NCI-H1092 (cell line): ENCODE measurements at regions not wholly inside any gene's neighbourhood (a gene's known extent, or its start where the extent isn't known, plus 50 kb on each side); places are given as distances from the start of the nearest gene placed in this dataset.

ENCODE experiments used
- DNase-seq: peaks from one replicate; lab custom pipeline; 2025; lab: John Stamatoyannopoulos, UW

GRCh38 chr22:25366876-25367466 lies 147.5 kb downstream of the CRYBB2 start:
- DNase-seq, result no peak

DNA sequence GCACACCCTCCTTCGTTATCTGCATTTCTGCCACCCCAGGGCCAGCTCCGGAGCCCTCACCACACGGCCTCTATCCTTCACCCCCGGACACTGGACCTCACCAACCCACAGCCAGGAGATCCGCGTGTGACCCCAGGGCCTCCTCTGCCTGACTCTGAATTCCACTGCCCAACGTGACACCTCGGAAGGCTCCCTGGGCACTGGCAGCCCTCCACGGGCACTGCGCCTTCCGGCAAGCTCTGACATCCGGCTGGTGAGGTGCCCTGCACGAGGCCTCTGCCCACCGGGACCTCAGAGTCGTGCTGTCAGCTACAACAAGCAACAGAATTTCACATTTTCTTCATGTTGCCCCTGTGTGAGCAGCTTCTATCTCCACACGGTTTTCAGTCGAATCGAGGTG lies 148.3 kb downstream of the CRYBB2 start:
- DNase-seq, result no peak

- no peak for DNase-seq
These were observed 148.8 kb downstream of the CRYBB2 start for GRCh38 chr22:25368271-25368670.

DNA sequence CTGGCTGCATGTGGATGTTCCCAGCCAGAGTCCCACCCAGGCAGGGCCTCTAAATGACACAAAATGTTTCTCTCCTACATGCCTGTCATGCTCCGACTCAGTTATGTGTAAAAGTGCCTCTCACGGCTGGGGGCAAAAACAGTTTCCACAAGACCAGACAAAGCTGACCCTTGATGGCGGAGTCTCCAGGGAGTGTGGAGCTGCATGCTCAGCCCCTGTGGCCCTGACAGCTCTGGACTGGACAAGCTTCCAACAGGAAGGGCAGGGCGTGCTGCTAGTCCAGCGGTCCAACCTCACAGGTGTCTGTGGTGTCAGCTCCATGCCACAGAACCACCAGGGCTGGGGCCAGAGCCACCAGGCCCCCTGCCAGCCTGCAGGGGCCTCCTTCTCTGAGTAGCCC lies 149.6 kb downstream of the CRYBB2 start:
- DNase-seq, result no peak

GRCh38 chr22:25370322-25370721 lies 150.9 kb downstream of the CRYBB2 start:
- DNase-seq, result no peak

- DNase-seq, result no peak
These were observed 152.7 kb downstream of the CRYBB2 start for GRCh38 chr22:25372000-25372595.

DNA sequence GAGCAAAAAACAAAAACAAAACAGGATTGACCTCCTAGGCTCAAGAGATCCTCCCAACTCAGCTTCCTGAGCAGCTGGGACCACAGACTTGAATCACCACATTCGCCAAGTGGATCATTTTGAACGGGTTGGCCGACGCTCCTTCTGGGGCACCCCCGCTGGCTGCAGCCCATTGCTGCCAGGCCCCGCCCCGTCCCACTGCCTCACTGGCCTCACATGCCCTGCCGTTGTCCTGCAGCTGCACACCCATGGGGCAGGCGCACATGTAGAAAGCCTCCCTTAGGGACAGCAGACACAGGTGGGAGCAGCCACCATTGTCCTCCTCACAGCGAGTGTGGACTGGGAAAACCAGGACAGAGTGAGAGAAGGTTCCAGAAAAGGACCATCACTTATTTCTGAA lies 154.5 kb downstream of the CRYBB2 start:
- DNase-seq, result no peak

GRCh38 chr22:25374869-25375268 lies 155.4 kb downstream of the CRYBB2 start:
- DNase-seq, result no peak

DNA sequence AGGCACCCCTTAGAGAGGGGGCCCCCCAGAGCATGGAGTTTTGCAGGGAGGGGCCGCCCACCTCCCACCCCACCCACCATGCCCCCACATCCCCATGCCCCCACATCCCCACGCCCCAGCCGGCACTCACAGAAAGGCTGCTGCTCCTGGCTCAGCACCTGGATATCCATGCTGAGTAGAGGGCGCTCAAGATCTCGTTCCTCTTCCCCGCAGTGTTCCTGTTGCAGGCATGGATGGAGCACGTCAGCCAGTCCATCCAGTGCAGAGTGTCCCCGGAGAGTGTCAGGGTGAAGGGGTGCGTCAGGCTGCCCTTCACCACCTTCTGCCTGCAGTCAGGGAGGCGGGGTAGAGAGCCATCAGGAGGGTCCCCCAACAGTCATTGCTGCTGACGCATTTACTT lies 156.2 kb downstream of the CRYBB2 start:
- DNase-seq, result no peak

GRCh38 chr22:25377699-25378098 lies 158.3 kb downstream of the CRYBB2 start:
- DNase-seq, result no peak

DNA sequence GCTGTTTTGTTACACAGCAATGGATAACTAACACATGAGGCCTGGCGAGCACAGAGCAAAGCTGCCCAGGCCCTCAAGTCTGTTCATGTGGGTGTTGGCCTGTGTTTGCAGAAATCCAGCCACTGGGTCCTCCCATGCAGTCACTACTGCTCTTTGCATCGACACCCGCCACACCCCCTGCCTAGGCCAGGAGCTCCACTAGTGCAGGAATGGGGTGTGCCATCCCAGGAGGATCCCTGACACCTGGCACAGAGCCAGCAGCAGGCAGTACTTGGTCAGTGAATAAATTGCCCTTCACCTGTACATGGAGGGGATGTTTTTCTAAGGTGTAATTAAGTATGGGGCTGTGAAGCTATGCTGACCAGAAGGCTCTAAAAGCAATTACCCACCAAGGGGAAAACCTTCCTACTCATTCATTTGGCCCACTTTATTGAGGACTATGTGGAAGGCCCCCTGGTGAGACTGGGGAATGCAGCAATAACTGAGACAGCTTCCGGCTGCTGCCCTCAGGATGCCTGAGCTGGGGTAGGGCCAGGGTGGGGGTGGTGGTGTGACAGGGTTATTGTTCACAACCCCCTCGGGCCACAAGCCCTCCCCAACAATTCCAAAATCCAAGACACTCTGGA lies 160.8 kb downstream of the CRYBB2 start:
- DNase-seq, result no peak

GRCh38 chr22:25382762-25383161 lies 163.3 kb downstream of the CRYBB2 start:
- DNase-seq, result no peak

DNA sequence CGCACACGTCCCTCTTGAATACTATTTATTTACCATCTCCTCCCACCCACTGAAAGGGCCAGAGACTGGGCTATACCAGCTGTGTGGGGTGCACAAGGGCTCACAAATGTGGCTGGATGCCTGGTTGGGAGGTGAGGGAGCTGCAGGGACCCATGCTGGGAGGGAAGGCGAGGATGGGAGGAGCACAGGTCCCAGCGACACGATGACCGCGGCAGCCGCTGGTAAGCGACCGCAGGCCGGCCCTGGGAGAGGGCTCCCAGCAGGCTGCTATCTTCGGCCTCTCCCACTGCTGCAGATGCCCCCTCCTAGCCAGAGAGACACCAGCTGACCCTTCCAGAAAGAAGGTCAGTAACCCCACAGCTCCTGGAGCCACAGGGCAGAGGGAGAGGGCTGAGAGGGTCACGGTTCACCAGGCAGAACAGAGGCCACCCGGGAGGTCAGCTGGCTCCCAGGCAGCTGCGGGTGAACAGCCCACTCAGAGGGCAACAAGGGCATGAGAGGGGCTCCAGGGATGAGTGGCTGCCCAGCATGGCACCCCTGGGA lies 163.9 kb downstream of the CRYBB2 start:
- DNase-seq, result no peak

- no peak for DNase-seq
These were observed 164.5 kb downstream of the CRYBB2 start for GRCh38 chr22:25383892-25384291.

DNA sequence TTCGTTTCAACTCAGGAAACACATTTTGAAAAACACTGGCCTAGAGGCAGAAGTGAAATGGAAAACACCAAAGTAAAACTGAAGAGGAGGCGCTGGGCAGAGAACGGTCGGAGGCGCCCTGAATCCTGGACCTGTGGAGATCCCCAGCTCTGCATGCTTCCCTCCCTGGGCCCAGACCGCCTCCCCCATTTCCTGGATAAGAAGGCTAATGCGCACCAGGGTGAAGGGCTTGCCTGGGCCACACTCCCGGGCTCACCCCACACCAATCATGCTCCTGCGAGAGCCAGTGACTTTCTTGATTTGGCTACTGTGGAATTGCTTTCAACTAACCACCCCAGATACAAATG lies 167.1 kb downstream of the CRYBB2 start:
- DNase-seq, result no peak

GRCh38 chr22:25388415-25388814 lies 169.0 kb downstream of the CRYBB2 start:
- no peak for DNase-seq

GRCh38 chr22:25388866-25389540 lies 169.6 kb downstream of the CRYBB2 start:
- no peak for DNase-seq

DNA sequence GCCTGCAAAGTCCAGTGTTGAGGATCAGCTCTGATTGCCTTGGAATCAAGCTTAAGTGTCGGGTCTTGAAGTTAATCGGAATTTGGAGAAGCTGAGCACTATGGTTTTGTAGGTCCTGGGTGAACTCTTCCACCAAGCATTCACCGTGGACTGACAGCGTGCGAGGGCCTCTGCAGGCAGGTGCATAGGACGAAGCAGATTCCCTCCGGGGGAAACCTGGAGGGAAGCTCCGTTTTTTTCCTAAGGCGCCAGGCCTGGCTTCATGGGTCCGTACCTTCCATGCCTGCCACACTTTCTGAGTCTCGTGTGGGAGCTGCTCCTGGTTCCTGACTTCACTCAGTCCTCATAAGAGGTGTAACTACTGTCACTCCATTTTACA lies 170.1 kb downstream of the CRYBB2 start:
- no peak for DNase-seq

DNA sequence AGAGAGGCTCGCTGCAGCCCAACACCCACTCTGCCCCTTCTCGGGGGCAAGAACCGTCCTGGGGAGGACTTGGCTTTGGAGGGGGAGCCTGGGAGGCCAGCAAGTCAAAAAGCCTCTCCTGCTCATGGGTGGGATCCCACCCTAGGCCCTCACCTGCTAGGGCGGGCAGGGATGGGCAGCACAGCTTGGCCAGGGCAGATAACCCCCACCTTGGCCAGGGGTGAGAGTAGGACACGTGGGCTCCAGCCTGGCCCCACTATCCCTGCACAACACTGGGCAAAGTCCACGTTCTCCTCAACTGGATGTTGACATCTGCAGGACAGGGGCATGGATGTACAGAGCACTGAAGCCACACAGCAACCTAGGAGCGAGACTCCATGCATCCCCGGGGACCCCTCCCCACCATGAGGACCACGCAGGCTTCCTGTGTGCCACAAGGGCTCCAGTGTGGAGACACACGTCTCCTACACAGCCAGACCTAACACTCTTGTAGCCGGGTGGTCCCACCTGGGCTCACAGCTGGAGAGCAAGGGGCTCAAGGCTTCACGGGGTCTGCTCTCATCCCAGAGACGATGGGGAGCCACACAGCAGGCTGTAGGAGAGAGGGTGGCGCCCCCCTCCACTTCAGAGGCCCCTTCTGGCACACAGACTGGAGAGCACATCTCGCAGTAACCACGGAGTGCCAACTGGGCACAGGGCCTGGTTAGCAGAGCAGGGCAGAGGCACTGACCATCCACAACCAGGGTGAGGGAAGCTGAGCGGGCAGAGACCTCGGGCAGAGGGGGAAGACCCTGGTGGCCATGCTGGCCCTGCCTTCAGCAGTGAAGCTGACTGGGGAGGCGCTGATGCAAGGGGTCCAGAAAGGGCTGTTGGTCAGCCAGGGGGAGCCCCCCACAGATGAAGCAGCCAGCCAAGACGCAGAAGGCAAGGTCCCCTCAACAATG lies 171.1 kb downstream of the CRYBB2 start:
- DNase-seq, result no peak

DNA sequence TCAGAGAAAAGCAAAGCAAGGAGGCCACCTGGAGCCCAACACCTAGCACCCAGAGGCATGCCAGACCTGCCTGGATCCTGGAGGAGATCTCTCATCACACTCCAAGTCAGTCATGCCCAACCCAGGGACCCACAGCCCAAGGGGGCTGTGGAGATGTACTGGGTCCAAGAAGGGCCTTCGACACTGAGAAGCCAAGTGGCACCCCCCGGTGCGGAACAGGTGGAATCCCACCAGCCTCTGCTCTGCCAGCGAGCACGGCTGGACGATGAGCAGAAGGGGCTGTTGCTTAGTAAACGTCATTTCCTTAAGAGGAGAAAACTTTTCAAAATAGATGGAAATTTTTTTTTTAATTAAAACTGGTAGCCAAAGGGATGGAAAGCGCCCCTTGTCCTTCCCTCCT lies 171.9 kb upstream of the GRK3 start:
- DNase-seq, result no peak

DNA sequence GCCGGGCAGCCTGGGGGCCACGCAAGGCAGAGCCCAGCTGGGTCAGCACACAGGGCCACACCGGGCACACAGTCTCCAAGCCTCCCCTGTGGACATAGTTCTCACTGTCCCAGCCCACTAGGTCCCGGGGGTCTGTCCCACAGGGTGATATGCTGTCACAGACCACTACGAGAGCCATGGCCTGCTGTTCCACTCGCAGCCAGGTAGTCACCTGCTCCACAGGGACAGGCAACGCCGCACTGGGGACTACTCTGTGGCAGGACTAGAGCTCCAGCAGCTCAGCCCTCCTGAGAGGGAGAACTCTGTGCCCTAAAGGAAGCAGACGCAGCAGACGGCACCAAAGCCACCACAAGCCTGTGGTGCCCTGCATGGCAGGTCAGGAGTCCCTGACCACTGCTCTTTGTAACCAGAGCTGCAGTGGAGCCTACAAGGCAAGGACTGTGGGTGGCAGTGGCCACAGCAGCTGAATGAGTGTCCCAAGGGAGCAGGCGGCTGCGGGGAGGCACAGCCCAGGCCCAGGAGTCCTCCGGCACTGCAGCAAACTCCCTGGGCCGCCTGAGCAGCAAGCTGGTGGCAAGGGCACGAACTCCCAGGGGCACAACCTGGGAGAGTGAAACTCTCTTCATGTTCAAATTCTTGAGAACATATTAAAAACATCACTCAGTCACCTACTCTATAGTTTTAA lies 171.2 kb upstream of the GRK3 start:
- no peak for DNase-seq
